ENCODE measurements at regions not wholly inside any gene's neighbourhood (a gene's known extent, or its start where the extent isn't known, plus 50 kb on each side); places are given as distances from the start of the nearest gene placed in this dataset.
"Not testable (repeated sequence)": the region's sequence is repeated elsewhere in the genome, so short reads cannot be mapped to it uniquely, and the experiment has no call there.

DNA sequence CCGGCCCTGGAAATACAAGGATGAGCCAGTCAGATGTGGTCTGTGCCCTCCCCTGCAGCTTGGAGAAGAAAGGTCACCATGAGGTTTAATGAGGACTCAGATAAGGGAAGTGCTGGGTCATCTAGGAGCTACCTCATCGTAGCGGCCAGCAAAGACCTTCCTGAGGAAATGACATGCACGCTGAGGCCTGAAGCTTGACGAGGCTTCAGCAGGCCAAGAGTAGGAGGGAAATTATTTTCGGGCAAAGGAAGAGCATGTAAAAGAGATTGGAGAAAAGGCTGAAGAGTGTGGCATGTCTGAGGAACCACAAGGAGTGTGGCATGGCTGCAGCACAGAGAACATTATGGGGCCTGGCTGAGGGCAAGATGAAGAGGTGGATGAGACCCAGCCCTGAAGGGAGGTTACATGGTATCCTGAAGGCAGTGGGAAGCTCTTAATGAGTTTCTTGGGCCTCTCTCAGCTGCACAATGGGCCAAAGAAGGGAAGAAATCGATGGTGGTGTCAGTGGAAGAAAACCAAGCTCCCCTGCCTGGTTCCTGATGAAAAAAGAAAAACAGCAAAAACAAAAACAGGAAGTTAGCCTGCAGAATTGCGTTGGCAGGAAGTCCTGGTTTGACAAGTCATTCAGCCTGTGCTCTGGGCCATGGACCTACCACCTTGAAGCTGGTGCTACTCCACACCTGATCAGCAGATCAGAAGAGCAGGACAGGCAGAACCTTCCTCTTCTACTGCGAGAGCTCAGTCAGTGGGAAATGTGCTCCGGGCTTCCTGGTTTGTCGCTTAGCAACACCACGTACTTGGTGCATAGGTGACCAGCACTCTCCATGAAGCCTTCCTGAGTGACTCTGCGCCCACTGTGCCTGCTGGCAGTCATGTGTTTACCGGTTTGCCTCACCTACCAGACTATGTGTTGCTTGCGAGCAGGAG lies 134.5 kb upstream of the KLF3 start:
- no peak for DNase-seq

DNA sequence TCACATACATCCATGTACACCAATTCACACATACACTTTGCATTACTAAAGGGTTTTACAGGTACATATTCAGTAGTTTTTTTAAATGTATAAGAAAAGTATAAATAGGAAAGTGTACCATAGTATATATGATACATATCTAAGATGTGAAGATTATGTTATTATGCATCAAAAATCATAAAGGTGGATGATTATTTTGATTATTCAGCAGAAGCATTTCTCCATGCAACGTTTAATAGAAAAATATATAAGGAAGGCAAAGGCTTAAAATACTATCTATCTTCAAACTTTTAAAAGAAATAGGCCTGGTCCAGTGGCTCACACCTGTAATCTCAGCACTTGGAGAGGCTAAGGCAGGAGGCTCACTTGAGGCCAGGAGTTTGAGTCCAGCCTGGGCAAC lies 133.5 kb upstream of the KLF3 start:
- DNase-seq, result no peak

DNA sequence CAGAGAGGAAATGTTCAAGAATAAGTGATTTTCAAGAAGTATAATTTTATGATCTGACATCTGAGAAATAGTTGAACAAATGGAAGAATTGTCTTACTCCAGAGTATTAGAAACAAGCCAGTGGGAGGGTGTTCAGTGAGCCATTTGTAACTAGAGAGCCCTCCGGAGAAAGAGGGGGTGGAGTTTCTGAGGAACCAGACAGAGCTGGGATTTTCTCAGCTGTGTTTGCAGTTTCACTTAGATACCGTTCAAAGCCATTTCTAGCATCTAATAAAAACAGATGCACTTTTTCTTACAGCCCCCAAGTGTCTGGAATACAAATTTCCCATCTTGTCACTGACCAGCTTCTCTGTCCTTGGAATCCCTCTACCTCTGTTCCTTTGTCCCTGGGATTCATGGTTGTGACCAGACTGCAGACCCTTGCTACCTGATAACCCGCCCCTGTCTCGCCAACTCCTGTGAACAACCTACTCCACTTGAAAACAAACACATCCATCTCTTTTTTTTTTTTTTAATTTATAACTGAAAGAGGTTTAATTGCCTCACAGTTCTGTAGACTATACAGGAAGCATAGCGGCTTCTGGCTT lies 132.8 kb upstream of the KLF3 start:
- peak; percentile 20 for DNase-seq

DNA sequence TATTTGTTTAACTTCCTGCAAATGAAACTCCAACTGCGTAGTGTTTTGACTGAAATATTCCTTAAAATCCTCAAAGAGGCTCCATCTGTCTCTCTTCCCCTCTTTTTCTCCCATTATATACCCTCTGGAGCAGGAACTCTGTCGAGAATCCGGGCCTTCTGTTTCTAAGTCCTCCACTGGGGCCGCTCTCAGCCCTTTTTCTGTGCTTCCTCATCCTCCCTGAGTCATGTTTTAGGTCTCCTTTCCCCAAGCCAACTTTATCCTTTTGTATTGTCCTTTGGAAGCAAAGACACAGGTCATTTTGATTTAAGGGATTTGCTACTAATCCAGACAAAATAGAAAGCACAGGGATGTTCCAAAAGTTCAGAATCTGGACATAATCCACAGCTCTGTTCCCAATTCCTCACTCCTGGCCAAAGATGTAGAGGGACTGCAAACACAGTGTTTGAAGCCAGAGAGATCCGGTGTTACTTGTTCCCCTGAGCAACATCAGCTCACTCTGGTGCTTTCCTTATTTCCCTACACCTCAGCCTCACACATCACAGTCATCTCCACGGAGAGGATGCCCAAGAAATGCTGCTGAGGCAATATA lies 131.0 kb upstream of the KLF3 start:
- no peak for DNase-seq

DNA sequence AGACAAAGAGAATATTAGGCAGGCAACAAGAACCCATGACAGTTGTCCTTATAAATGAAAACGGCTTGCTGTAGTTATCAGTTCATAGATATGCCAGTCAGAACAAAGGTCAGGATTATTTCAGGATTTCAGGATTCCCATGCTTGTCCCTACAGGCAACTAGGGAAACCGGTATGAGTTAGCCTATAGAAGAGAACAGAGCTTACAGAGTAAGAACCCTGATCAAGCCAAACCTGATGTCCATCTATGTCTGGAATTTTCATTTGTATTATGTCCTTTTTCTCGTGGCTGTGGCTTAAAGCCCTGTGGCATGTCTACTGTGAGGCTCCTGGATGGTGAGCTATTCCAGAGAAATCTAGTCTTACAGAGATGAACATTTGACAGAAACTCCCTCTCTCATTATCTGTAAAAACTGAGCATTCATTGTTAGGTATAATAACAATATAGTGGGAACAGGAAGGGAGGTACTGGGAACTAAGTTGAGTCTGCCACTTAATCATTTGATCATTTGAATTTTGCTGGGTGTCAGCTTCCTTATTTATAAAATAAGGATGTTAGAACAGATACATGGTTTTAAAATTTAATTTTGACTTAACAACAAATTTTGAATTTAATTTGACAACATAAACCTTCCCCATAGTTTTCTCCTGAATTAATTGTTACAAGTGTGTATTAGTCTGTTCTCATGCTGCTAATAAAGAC lies 129.5 kb upstream of the KLF3 start:
- no peak for DNase-seq

DNA sequence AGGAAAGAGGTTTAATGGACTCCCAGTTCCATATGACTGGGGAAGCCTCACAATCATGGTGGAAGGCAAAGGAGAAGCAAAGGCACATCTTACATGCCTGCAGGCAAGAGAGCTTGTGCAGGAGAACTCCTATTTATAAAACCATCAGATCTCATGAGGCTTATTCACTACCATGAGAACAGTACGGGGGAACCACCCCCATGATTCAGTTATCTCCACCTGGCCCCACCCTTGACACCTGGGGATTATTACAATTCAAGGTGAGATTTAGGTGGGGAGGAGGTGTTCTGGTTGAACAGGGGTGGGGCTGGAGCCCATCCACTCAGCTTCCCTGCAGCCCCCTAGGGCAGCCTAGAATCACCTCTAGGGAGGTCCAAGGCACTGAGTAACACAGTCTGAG lies 128.9 kb upstream of the KLF3 start:
- DNase-seq, result not testable (repeated sequence)

DNA sequence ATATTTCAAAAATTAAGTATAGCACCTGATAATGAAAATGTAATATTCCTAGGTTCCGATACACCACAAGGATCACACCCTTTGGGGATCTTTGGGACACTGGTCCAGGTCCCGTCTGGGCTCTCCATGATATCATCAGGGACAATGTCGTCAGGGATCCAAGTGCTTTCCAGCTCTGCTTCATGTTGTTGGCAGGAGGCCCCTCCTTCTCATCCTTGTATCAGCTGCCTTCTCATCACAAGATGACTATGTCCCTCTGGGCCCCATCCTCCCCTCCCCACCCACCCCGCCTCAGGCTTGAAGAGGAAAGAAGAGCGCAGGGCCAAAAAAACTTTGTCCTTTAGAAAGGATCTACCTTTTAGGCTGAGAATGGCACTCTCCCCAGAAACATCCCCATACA lies 128.3 kb upstream of the KLF3 start:
- no peak for DNase-seq

DNA sequence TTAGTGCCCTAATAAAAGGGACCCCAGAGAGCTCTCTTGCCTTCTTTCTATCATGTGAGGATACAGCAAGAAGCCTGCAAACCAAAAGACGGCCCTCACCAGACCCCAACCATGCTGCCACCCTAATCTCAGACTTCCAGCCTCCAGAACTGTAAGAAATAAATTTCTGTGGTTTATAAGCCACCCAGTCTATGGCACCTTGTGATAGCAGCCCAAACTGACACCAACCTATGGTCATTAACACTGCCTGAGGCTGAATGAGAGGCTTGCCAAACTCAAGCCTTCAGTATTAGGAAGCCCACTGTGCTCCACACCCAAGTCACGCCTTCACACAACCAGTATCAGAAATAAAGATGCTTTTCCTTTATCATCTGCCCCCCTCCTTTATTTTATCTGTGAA lies 127.3 kb upstream of the KLF3 start:
- DNase-seq, result no peak

DNA sequence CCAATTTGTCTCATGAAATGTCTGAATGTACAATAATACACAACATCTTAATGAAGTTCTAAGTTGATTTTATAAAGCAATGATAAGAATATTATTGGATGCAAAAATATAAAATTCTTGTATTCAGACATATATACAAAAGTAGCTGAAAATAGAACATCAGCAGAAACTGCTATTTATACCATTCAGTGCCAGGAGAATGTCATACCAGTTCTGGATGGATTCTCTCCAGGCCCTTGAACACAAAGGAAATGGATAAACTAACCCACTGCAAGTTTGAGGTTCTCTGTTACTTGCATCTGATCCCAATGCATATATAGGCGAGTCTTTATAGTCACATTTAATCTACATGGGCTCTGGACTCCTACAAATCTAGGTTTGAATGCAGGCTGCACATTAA lies 126.3 kb upstream of the KLF3 start:
- no peak for DNase-seq

DNA sequence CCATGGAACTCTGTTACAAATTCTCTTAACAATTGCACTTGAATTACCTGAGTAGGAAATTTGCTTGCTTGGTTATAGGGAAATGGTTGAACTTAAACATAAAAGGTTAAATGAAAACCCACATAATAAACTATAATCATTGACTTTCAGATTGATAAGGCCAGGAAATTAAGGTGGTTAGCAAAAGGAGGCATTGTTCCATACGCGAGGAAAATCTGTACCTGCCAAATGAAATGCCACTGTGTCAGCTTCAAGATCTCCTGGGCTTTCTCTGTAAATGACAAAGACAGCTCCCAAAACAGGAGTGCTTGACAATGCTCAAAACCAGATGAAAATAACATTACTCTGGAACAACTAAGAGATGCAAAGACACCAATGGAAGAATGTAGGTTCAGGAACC lies 125.5 kb upstream of the KLF3 start:
- DNase-seq, result no peak

DNA sequence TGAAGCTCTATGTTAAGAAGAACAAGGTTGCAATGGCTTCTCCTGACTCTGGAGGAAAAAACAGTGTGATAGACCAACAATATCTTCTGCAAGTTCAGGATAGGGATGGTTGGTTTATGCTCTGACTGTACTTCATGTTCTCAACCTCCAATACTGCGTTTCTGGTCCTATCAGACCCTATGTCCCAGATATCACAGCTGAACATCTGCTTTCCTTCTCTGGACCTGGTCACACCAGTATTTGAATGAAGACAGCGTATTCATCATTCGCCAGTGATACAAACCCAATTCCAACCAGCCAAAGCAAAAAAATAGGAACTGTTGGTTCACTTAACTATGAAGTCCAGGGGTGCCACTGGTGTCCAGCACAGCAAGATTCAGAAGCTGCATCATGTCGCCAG lies 124.5 kb upstream of the KLF3 start:
- no peak for DNase-seq

DNA sequence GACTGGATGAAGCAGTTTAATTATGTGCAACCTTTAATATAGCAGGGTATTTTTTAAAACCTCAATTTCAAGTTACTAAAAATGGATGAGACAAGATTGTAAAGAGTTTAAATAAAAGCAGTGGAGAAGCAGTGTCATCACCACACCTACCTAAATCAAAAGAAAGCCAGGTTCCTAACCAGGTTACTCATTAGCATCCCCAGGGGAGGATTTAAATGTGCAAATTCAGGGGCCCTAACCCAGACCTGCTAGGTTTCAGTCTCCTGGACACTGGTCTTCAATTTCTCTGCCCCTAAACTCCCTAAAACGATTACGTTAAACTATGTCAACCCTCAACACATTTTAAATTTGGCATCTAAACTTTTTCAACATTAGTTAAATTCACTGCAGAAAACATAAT lies 116.9 kb upstream of the KLF3 start:
- no peak for DNase-seq

DNA sequence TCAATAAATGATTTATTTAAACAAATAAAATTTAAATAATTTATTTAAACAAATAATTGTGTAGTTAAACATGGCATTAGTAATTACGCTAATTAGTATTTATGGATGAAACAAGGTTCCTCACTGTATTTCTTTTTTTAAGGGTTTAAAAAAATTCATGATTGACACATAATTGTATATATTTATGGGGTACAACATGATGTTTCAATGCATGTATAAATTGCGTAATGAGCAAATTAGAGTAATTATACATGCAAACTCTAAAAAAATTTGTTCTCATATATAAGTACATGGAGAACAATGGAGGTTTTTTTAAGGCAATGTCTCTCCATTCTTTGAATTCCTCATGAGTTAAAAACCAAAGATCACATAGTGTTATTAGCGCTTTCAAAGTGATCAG lies 115.7 kb upstream of the KLF3 start:
- no peak for DNase-seq

DNA sequence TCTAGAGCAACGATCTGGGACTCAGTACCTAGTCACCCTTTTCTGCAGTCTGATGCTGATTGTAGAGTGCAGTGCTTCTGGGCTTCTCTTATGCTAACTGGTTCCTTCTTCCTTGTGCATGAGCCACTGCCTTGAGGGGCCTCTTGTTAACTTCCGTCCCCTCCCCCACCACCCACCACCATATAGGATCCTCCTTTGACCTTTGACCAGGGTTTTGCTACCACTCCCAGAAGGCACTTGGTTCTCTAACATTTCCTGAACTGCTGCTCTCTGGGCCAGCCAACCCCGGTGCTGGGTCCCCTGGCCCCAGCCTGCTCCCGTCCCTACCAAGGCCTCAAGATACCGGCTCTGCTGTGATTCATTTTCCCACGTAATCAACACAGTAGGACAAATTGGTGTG lies 104.6 kb upstream of the KLF3 start:
- DNase-seq, result no peak

DNA sequence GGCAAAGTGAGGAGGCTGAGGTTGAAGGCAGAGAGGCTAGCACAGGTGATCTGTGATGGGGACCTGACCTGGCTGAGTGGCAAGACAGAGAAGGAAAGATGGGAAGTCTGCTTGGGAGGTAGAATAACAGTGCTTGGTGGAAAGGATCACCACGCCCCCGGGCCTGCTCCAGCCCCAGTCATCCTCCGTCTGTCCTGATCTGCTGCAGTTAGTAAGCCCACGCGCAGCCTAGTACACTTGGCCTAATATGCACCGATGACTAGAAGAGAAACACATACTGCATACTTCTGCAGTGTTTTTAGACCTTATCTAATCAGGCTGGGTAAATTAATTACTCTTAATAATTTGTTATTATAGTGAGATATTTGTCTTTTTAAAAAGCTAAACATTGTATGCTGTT lies 103.7 kb upstream of the KLF3 start:
- no peak for DNase-seq

DNA sequence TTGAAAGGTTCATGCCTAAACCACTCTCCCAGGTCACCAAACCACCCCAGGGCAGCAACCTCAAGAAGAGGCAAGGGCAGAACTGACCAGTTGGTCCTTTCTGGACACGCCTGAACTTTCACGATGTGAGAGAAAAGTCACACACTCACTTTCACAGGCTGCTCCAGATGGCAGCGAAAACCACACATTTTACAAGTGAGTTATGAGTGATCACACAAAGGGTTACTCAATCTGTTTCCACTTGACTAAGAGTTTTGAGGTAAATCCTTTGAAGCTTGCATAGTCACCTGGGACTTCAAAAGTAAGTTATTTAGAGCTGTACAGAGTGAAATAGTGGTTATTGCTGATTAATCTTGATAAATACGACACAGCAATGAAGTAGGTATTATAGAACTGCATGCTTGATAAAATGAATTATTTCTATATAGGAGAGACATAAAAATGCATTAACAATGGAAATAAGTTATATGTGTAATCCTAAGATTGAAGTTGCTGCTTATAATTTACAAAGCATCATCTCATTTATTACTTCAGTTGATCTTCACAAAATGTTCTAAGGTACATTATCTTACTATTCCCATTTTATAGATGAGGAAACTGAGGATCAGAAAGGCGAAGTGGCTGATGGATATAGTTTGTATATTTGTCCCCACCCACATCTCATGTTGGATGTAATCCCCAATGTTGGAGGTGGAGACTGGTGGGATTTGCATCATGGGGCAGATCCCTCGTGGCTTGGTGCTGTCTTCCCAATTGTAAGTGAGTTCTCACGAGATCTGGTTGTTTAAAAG lies 103.0 kb upstream of the KLF3 start:
- no peak for DNase-seq

DNA sequence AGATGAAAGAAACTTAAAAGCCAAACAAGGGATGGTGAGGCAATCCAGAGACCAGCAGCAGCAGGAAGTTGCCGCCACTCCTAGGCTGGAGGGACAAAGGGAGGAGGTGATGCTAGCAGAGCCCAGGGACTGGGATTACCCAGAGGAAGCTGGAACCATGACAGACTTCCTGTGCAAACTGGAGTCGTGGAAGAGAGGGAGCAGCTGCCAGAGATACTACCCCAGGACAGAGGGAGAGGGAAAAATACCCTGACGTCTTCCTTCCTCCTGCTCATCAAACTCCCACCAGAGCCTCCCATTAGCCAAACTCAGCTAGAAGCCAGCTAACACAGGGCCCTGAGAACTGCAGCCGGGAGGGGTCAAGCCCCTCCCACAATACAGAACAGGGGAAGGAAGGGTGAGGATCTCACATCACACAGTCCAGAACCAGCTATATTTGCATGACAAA lies 101.2 kb upstream of the KLF3 start:
- DNase-seq, result no peak

DNA sequence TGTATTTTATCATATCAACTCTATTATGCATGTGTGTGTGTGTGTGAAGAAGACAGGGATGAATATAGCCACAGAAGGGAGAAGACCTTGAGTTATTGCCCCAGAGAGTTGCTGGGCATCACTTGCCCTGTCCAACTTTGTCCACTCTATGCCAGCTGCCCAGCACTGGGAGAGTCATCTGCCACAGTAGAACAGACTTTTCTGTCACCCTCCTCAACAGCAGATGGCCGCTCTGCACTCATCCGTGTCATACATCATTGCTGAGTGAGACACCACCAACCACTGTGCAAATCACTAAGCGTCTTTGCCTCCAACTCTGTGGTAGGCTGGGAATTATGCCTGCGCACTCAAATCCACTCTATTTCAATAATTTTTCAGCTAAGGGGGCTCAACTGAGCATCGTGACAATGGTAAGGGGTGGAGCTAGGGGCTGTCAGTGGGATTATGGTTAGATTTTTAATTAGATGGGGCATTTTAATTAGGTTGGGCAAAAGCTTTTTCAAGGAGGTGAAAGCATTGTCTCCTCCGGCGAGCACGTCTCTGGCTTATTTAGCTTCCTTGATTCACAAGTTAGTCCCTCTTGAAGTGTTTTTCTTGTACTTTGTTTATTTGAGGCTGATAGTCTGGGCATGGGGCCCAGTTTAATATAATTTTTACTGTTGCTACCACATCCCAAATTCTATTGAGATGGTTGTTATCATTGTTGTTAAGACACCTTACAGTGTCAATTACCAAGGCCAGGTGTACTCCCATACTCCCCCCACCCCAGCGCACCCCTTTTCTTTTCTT lies 100.1 kb upstream of the KLF3 start:
- no peak for DNase-seq

DNA sequence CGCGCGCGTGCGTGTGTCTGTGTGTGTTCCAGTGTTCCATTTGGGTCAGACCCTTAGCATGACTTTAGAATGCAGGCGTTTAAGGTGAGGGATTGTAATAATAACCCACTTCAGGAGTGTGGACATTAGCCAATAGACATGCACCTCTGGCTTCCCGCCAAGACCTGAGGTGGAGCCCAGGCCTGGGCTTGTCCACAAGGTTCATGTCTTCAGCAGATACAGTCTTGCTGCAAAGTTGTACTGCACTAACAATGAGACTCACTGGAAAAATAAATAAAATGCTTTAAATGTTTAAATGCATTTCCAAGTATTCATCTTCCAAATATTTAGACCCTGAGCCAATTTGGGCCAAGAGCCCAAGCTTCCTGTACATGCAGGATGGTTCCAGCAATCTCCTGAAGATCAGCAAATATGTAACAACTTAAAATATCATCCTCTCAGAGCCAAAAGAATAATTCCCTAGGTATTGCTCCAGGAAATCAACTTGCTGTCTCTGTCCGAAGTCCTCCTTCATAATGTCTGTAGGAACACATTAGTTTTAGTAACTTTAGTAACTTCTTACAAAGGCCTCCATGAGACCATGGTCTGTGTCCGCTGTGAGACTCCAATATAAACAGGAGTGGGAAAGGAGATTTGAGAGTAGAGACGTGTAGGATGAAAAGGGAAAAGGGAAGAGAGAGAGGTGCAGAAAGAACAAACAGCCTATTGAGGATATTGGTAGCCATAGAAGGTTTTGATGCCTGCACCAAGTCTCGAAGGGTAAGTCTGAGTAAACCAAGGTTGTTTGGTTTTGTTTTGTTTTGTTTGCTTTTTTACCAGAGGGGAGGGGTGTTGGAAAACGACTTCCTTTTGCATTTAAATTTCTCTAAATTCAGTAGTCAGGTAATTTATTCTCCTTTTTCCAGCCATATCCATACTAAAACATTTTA lies 98.5 kb upstream of the KLF3 start:
- DNase-seq, result no peak

DNA sequence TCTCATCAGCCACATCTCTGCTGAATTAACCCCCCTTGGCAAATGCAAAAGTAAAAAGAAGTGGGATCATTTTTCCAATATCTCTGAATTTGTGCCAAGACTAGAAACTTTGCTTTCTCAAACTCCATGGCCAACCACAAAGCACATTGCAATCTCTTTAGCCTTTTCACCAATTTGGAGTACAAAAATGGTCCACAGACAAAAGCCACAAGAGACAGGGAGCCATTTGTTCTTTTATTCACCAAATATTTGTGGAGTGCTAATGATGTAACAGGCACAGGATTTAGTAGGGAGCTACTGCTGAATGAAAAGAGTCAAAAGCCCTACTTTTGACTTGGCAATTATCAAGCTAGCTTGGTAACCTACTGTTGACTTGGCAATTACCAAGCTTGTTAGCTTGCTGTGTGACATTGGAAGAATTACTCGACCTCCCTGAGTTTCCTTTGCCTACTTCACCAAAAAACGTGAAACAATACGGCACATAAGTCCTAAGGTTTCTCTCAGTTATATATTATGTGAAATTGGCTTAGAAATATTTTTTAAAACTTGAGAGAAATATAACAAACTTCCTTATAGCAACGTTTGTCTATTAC lies 97.1 kb upstream of the KLF3 start:
- no peak for DNase-seq
